ENCODE measurements at regions not wholly inside any gene's neighbourhood (a gene's known extent, or its start where the extent isn't known, plus 50 kb on each side); places are given as distances from the start of the nearest gene placed in this dataset.

- Histone ChIP-seq H3K4me1 (no peaks in the 10 kb centered on the region), H3K27me3 (no peaks in the 10 kb centered on the region), H3K27ac (no peak overlapping the region), H3K9me3 (replicated peaks) (no peaks in the 10 kb centered on the region), H3K4me3 (no peak overlapping the region), H3K36me3 (no peaks in the 10 kb centered on the region)
- no peak for DNase-seq
Observed at GRCh38 chr18:13973061-13973575, 57.8 kb upstream of the MC2R start.

Measured in SJCRH30 (cell line).